ENCODE measurements at regions not wholly inside any gene's neighbourhood (a gene's known extent, or its start where the extent isn't known, plus 50 kb on each side); places are given as distances from the start of the nearest gene placed in this dataset.

DNA sequence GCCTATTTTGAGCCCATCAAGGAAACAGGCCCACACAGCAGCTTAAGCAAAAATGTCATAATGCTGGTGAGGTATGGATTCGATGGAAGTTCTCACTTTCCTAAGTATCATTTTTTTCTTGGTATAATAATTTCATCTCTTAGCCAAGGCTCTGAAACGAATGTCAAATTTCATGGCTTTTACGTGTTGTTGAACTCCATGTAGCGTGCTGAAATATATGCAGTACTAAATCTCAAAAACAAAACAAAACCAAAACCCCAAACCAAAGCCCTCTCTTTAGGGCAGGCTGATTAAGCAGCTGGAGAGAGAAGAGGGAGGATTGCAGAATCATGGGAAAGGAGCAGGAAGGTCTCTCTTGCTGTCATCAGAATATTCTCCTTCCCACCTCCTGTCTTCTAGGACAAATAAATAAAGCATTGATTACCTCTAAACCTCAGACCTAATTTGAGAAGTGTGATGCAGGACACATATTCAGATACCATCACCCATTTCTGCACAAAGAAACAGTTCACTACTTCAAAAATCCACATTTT is 58.3 kb downstream of the TMEM174 start:
- no peak for ATAC-seq

DNA sequence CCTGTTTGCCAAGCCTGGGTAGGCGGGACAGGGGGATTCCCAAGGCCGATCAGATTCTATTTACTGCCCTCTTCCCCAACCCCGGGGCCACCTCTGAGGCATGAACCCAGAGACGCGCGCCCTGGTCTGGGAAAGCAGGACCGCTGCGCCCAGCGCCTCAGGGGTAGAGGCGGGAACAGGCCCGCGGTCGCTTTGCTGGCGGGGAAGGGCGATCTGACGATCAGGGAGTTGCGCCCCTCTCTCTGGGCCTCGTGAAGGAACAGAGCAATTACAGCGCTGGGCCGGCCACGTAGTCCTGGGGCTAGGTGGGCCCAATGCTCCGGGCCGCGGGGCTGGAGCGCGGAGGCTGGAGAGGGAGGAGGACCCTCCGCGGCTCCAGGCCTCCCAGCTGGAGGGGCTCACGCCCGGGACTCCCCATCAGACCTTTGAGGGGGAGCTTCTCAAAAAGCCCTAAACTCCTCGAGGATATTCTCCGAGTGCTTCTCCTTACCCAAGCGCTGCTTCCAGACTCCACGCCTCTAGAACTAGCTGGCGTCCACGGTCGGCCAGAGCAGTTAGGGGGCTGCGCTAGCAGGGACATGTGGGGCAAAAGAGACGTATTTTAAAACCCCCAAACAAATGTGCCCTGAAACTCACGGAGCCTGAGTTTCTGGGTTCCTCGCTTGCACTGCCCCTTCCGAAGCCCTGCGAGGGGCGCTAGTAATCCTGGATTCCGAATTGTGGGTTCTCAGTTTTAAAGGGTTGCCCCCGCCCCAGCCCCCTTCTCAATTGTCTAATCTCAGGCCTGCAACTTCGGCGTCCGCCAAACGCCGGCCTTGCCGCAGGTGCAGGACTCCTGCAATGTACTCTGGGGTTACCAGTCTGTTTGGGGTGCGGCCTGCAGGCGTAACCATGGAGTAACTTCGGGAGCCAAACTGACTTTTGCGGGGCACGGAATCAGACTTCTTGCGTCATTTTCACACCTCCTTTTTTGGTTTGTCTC is 57.6 kb downstream of the TMEM174 start:
- ATAC-seq, result no peak
- TF ChIP-seq TOX (CRISPR knock-in tag; IDR thresholded peaks at IDR 0.05; ENCODE audit: borderline replicate concordance) (no peak), ZNF565 (CRISPR knock-in tag; conservative IDR thresholded peaks at IDR 0.05; ENCODE audit: low read depth) (no peak), ZNF70 (CRISPR knock-in tag; IDR thresholded peaks at IDR 0.05) (no peak), OSR1 (CRISPR knock-in tag; IDR thresholded peaks at IDR 0.05) (no peak), ZFP30 (CRISPR knock-in tag; IDR thresholded peaks at IDR 0.05) (no peak), PPARA (CRISPR knock-in tag; IDR thresholded peaks at IDR 0.05; ENCODE audit: borderline replicate concordance) (no peak), GLIS3 (CRISPR knock-in tag; IDR thresholded peaks at IDR 0.05) (no peak)
- TF ChIP-seq, protein P1, sequence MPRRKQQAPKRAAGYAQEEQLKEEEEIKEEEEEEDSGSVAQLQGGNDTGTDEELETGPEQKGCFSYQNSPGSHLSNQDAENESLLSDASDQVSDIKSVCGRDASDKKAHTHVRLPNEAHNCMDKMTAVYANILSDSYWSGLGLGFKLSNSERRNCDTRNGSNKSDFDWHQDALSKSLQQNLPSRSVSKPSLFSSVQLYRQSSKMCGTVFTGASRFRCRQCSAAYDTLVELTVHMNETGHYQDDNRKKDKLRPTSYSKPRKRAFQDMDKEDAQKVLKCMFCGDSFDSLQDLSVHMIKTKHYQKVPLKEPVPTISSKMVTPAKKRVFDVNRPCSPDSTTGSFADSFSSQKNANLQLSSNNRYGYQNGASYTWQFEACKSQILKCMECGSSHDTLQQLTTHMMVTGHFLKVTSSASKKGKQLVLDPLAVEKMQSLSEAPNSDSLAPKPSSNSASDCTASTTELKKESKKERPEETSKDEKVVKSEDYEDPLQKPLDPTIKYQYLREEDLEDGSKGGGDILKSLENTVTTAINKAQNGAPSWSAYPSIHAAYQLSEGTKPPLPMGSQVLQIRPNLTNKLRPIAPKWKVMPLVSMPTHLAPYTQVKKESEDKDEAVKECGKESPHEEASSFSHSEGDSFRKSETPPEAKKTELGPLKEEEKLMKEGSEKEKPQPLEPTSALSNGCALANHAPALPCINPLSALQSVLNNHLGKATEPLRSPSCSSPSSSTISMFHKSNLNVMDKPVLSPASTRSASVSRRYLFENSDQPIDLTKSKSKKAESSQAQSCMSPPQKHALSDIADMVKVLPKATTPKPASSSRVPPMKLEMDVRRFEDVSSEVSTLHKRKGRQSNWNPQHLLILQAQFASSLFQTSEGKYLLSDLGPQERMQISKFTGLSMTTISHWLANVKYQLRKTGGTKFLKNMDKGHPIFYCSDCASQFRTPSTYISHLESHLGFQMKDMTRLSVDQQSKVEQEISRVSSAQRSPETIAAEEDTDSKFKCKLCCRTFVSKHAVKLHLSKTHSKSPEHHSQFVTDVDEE (CRISPR knock-in tag; IDR thresholded peaks at IDR 0.05), result no peak

More for the DNA sequence above, 58.3 kb downstream of the TMEM174 start:
- no peak for TF ChIP-seq ZNF8 (CRISPR knock-in tag; IDR thresholded peaks at IDR 0.05)
- TF ChIP-seq ZC3H10 (CRISPR knock-in tag; IDR thresholded peaks at IDR 0.05), result no peak

DNA sequence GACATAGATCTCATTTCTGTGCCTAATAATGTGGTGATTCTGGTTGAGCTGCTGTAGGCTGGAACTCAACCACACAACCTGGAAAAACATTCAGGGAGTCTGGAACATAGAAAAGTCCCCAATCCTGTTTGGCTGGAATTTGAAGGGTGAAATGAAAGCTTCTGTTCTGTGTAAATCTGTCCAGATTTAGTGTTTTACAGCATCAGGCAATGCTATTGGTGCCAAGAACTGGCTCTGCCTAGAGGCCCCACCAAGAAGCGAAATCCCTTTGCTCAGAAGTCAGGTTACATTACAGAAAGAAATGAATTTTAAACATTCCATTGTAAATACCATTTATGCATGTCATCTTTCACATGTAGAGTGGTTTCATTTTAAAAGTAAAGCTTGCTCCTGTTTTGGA is 56.3 kb downstream of the TMEM174 start:
- peak; percentile 71 for ATAC-seq
- TF ChIP-seq ZNF70 (CRISPR knock-in tag; IDR thresholded peaks at IDR 0.05) (no peak), TOX (CRISPR knock-in tag; IDR thresholded peaks at IDR 0.05; ENCODE audit: borderline replicate concordance) (no peak), SNAI2 (CRISPR knock-in tag; IDR thresholded peaks at IDR 0.05) (no peak), ESRRG (CRISPR knock-in tag; IDR thresholded peaks at IDR 0.05) (no peak), ZFP30 (CRISPR knock-in tag; IDR thresholded peaks at IDR 0.05) (no peak), ZC3H10 (CRISPR knock-in tag; IDR thresholded peaks at IDR 0.05) (no peak)

DNA sequence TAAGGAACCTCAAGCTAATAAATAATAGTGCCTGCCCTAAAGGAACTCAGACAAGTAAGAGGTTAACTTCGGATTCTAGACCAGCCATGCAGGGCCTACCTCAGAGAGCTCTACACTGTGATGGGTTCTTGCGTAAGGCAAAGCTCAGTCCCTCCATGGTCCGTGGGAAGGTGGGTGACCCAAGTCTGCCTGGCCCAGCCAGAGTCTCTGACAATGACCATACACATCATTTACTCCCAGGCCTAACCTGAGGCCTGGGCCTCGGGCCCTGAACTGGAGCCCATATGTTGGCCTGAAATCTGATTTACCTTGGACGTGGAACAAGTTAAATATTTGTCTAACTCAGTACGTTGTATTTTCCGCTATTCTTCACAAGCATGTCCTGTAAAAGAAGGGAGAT is 55.1 kb downstream of the TMEM174 start:
- TF ChIP-seq BACH2 (CRISPR knock-in tag; IDR thresholded peaks at IDR 0.05; ENCODE audit: borderline replicate concordance) (no peak), ZNF565 (CRISPR knock-in tag; conservative IDR thresholded peaks at IDR 0.05; ENCODE audit: low read depth) (no peak), ZNF8 (CRISPR knock-in tag; IDR thresholded peaks at IDR 0.05) (no peak), RARB (CRISPR knock-in tag; IDR thresholded peaks at IDR 0.05) (no peak), TCF4 (CRISPR knock-in tag; IDR thresholded peaks at IDR 0.05; ENCODE audit: borderline replicate concordance) (no peak), CSDC2 (CRISPR knock-in tag; IDR thresholded peaks at IDR 0.05) (no peak), ZNF70 (CRISPR knock-in tag; IDR thresholded peaks at IDR 0.05) (no peak), OSR1 (CRISPR knock-in tag; IDR thresholded peaks at IDR 0.05) (no peak), GLIS3 (CRISPR knock-in tag; IDR thresholded peaks at IDR 0.05) (no peak), TOX (CRISPR knock-in tag; IDR thresholded peaks at IDR 0.05; ENCODE audit: borderline replicate concordance) (no peak), ZC3H10 (CRISPR knock-in tag; IDR thresholded peaks at IDR 0.05) (no peak), ISL1 (CRISPR knock-in tag; IDR thresholded peaks at IDR 0.05) (no peak), SNAI2 (CRISPR knock-in tag; IDR thresholded peaks at IDR 0.05) (no peak)
- TF ChIP-seq, protein P2, sequence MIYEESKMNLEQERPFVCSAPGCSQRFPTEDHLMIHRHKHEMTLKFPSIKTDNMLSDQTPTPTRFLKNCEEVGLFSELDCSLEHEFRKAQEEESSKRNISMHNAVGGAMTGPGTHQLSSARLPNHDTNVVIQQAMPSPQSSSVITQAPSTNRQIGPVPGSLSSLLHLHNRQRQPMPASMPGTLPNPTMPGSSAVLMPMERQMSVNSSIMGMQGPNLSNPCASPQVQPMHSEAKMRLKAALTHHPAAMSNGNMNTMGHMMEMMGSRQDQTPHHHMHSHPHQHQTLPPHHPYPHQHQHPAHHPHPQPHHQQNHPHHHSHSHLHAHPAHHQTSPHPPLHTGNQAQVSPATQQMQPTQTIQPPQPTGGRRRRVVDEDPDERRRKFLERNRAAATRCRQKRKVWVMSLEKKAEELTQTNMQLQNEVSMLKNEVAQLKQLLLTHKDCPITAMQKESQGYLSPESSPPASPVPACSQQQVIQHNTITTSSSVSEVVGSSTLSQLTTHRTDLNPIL (CRISPR knock-in tag; IDR thresholded peaks at IDR 0.05; ENCODE audit: low read depth), result no peak
- TF ChIP-seq, protein P3, sequence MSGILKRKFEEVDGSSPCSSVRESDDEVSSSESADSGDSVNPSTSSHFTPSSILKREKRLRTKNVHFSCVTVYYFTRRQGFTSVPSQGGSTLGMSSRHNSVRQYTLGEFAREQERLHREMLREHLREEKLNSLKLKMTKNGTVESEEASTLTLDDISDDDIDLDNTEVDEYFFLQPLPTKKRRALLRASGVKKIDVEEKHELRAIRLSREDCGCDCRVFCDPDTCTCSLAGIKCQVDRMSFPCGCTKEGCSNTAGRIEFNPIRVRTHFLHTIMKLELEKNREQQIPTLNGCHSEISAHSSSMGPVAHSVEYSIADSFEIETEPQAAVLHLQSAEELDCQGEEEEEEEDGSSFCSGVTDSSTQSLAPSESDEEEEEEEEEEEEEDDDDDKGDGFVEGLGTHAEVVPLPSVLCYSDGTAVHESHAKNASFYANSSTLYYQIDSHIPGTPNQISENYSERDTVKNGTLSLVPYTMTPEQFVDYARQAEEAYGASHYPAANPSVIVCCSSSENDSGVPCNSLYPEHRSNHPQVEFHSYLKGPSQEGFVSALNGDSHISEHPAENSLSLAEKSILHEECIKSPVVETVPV (CRISPR knock-in tag; IDR thresholded peaks at IDR 0.05), result no peak
- TF ChIP-seq, protein P4, sequence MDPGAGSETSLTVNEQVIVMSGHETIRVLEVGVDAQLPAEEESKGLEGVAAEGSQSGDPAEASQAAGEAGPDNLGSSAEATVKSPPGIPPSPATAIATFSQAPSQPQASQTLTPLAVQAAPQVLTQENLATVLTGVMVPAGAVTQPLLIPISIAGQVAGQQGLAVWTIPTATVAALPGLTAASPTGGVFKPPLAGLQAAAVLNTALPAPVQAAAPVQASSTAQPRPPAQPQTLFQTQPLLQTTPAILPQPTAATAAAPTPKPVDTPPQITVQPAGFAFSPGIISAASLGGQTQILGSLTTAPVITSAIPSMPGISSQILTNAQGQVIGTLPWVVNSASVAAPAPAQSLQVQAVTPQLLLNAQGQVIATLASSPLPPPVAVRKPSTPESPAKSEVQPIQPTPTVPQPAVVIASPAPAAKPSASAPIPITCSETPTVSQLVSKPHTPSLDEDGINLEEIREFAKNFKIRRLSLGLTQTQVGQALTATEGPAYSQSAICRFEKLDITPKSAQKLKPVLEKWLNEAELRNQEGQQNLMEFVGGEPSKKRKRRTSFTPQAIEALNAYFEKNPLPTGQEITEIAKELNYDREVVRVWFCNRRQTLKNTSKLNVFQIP (CRISPR knock-in tag; IDR thresholded peaks at IDR 0.05; ENCODE audit: borderline replicate concordance, low read depth), result no peak
- TF ChIP-seq, protein P1 (CRISPR knock-in tag; IDR thresholded peaks at IDR 0.05), result no peak
- ATAC-seq, result no peak
